SKM-1 (cell line): ENCODE measurements at regions not wholly inside any gene's neighbourhood (a gene's known extent, or its start where the extent isn't known, plus 50 kb on each side); places are given as distances from the start of the nearest gene placed in this dataset.

Source experiments
- DNase-seq: peaks from one replicate; lab custom pipeline; 2025; ENCODE audit not compliant: unreplicated experiment; lab: John Stamatoyannopoulos, UW

DNA sequence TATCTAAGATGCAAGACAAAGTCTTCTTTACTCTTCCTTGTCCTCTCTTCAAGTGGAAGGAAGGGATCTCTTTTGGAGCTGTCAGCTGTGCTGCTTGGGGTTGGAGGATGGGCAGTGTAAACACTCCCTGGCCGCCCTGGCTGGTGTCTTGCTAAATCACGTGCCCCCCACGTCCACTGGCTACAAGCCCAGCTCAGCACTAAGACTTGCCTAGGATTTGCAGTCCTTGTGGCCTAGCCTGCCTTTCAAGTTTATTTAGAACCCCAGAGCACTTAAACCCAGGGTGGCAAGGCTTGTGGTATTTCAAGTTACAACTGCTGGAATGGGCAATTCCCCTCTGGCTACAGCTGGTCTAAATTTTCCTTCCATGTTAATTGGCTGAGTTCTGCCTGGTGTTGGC, 272.4 kb upstream of the MYO3A start:
- no peak for DNase-seq

DNA sequence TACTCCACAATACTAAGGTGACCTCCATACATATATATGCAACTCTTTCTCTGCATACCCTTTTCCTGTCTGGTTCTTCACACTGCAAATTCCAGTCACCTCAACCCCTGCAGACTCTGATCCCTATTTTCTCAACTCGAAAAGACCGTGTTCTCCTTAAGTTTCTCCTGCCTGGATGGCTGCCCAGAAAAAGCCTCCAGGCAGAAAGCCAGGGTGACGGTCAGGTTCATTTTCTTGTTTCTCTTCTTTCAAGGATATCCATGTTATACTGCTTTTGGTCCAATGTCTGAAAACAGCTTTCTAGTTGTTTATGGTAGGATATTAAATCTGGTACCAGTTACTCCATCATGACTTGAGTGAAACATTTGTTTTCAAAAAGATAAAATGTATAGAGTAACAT, 267.8 kb upstream of the MYO3A start:
- no peak for DNase-seq

DNA sequence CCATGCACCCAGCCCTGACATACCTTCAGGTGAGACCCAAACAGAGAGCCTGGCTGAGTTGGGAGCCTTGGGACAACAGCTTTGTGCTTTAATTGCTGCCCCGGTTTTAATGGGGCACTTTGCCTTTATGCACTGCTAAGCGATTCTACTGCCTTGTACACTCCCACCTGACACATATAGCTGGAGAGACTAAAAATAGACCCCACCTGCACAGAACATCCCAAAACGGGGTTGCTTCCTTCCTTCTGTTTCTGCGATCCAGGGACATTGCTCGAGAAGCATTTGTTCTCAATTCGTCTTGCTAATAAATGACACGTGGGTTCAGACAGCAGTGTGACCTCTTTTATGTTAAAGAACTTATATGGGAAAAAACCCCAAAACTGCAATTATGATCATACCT, 258.8 kb upstream of the MYO3A start:
- no peak for DNase-seq

DNA sequence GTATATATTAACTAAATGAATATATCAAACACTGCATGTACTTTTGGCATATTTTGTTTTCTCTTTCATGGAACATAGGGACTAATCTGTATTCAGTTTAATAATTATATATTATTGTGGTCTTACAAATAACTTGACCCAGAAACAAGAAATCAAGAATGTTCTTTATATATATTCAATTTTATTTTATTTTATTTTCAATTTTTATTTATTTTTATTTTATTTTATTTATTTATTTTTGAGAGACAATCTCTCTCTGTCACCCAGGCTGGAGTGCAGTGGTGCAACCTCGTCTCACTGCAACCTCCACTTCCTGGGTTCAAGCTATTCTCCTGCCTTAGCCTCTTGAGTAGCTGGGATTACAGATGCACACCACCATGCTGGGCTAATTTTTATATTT, 258.4 kb upstream of the MYO3A start:
- no peak for DNase-seq

DNA sequence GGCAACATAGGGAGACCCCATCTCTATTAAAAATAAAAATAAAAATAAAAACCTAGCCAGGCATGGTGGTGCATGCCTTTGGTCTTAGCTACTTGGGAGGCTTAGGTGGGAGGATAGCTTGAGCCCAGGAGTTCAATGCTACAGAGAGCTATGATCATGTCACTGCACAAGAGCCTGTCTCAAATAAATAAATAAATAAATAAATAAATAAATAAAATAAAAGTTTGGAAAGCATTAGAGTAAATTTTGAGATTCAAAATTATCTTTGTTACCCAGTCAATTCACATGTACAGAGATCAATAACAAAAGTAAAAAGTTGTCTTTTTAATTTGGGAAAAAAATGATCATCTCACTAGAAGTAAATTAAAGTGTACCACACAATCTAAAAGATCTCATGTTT, 255.8 kb upstream of the MYO3A start:
- no peak for DNase-seq

DNA sequence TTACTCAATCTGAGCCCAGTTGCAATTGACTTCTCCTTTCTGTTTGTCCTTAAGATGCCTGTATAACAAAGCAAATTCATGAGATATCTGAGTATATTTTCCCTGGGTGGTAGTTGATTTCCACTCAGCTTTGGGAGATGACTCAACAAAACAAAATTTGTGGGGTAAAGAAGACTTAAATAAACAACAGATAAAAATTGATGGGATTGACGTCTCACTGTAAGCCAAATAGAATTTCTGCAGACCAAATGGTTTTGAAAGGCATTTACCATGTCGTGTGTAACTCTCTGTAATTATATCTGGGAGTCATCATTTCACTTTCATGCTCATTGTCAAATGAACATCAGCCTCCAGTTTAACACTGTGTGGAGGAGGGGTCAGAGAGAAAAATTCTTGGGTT, 255.4 kb upstream of the MYO3A start:
- no peak for DNase-seq

DNA sequence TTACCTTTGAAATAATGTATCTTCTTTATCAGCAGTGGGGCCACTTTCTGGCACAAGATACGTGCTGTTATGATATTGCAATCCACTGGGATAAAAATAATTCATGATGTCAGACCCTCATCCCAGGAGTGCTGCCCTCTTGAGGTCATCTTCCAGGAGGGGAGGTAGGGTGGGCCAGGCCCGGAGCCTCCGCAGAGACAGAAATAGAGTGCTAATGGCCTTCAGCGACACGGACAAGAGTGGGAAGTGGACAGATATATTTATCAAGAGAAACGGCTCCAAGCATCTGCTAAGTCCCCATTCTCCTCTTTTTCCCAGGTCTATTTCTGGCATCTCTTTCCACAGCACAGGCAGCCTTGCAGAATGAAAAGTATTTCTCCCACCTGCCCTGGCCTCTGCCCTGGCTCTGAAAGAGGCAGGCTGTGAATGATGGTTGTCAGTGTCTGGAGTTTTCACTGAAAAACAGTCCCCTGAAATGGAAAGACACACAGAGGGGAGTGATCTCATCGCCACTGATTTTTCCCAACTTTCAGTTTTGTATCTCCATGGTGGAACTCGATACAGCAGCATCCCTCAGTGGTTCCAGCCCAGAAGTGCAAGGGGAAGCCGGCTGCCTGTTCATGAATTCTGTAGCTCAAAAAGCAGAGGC, 251.7 kb upstream of the MYO3A start:
- no peak for DNase-seq

DNA sequence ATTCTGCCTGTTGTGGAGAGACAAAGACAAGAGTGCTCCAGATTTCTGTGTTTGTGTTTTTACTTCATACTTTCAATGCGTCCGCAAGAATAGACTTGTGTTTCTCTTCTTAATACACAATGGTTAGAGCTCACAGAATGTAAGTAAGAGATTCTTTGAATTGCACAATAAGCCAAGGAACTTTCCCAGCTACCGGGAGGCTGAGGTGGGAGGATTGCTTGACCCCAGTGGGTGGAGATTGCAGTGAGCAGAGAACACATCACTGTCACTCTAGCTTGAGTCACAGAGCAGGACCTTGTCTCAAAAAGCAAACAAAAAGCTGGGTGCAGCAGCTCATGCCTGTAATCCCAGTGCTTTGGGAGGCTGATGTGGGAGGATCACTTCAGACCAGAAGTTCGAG, 250.7 kb upstream of the MYO3A start:
- DNase-seq: no peak

DNA sequence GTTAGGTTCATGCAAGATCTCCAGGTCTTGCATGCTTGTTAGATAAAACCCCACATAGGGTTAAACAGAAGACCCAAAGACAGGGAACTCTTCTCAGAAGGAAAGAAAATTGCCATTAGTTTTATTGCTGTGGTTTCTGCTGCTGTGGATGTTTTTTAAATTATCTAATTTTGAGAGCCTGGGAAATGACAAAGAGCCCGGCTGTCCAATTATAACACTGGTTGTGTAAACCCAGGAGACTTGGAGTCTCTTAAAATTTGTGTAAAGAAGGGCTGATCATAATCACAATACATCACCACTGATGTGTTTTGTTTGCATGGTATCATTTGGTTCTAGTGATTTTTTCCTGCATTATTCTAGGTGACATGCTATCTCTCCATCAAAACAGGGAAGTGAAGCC, 246.5 kb upstream of the MYO3A start:
- no peak for DNase-seq

DNA sequence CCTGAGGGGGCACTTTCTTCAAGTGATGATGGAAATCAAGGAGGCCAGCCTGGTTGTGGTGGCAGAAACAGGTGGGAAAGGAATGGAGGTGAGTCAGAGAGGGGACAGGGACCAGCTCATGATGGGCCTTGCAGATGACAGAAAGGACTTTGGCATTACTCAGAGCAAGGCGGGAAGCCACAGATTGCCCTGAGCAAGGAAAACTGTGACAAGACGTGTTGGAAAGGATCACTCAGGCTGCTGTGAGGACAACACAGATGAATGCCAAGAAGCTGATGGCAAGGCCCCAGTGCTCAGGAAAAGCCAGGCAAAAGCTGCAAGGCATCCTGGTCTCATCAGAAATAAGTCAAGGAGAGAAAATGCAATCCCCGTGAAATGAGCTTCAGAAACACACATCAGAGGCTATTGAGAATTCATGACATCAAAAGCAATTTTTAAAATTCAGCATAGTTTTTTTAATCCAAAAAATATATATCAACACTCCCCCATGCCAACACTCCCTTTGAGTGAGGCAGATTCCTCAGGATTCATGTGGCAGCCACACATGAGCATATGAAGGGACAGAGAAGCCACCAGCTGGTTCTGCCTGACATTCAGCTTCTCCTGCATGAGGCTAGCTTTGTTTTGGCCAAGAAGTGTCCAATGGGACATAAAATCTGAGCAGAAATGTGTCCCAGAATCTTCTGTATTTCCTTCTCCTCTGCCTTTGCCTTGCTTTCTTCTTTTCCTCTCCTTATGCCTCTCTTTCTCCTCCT, 244.5 kb upstream of the MYO3A start:
- DNase-seq: no peak

DNA sequence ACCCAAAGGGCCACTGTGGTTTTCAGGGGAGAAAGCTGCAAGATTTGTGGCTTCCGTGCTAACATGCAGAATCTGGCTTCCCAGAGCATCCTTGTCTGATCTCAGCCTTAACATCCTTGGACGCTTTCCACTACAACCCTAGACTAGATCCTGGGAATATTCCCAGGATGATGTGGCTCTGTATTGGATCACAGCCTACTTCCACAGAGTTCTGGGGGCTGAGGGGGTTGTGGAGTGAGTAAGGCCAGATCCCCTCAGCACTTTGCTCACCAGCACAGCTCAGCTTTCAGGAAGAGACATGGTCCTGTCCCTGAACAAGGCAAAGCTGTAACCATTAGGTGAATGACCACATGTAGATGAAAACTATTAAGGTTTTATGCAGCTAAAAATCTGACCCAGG, 241.3 kb upstream of the MYO3A start:
- no peak for DNase-seq

DNA sequence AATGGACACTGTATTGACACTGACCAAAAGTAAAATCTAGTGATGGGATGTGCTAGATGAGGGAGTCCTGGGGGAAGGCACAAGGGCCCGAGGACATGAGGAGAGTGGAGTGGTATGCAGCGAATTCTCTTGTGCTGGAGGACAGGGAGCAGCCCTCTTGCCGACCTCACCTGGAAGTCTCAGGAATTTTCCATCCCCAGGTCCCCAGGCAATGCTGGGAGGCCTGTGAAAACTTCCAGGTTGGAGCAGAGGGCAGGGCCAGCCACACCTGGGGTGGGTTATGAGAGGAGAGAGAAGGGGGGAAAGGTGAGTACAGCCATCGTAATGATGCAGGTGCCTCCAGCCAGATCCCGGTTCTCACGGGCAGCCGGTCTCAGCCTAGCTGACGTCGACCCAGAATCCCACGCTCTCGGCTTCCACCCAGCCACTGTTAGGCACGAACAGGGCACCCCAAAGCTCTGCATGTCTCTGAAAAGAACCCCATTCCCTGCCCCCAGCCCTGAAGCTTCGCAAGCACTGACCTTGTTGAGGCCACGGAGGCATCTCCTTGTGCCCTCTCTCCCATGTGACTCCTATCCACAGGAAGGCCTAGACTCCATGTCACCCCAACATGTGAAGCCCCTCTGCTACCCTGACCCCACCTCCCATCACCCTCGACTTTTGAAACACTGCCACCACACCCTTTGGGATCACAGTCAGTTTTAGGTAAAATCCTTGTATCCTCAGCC, 239.7 kb upstream of the MYO3A start:
- no peak for DNase-seq

DNA sequence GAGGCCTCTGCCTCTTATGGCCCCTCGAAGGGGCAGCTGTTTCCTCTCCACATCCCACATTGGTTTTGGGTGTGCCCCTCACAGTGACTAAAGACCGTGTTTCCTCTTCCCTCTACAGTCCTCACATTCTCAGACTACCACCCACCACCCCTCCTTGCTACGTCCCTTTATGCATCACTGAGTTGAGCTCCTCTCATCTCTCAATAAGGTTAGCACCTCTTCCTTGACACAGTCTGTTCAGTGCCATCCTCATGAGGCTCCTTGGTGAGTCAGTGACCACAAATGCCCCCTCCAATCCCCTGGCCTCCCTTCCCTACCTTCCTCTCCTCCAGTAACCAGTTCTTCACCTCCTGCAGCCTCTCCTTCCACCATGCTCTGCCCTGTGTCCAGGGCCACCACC, 239.1 kb upstream of the MYO3A start:
- DNase-seq: no peak

DNA sequence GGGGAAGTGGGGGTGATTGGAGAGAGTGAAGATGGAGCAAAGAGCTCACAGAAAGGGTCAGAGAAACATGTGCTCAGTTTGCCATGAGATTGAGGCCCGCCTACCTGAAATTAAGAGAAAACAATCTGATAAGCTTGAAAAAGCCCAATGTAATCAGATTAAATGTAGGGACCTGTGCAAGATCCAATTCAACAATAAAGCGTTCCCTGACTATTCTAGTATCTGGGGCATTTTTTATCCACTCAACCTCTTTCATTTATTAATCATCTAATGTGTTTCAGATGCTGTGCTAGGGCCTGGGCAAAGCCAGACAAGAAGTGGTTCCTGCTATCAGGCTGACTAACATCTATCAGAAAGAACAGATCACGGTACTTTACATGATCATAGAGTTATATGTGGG, 238.4 kb upstream of the MYO3A start:
- no peak for DNase-seq

DNA sequence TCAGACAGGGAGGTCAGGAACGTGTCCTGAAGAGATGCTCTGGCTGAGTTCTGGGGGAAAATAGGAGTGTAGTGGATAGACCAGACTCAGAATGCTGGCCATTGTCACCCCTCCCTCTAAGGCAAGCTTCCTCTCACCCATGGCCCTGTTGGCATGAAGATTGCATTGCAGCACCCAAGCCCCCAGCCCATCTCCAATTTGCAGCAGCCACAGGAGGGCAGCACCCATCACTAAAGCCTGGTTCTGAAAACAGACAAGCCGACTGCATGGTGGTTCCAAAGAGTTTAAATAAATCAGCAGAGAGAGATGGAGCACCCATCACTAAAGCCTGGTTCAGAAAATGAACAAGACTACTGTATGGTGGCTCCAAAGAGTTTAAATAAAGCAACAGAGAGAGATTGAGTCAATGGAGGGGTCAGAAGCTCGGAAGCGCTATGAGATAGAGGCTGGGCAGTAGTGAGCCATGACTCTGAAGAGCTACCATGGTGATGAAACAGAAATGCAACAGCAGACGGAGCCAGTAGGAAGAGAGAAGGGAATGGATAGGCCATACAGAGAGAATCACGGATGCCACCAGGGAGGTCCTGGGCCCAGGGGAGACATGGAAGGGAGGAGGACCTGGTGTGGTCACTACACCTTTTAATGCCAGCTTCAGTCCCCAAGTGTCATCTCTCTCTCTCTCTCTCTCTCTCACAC, 237.9 kb upstream of the MYO3A start:
- no peak for DNase-seq

DNA sequence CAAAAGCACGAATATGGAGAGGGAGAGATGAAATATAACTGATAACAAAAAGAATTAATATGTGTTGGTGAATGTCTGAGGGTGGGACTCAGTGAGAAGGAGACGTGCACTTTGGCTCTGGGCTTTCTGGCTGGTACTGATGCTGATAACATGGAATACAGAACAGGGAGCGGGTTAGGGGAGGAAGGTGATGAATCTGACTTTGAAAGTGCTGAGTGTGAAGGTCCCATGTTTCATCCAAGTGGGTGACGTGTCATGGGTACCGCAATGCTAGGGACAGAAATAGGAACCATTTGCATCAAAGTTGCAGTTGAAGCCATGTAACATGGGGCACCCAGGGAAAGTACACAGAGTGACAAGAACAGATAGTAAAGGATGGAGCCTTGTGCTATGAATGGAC, 236.6 kb upstream of the MYO3A start:
- no peak for DNase-seq

DNA sequence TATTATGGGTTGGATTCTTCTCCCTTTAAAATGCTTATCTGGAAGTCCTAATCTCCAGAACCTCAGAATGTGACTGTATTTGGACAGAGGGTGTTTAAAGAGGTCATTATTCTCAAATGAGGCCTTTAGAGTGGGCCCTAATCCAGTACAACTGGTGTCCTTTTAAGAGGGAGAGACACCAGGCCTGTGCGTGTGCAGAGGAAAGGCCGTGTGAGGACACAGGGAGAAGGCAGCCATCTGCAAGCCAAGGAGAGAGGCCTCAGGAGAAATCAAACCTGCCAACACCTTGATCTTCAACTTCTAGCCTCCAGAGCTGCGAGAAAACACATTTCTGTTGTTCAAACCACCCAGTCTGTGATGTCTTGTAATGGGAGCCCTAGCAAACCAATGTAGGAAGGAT, 235.4 kb upstream of the MYO3A start:
- DNase-seq: no peak

DNA sequence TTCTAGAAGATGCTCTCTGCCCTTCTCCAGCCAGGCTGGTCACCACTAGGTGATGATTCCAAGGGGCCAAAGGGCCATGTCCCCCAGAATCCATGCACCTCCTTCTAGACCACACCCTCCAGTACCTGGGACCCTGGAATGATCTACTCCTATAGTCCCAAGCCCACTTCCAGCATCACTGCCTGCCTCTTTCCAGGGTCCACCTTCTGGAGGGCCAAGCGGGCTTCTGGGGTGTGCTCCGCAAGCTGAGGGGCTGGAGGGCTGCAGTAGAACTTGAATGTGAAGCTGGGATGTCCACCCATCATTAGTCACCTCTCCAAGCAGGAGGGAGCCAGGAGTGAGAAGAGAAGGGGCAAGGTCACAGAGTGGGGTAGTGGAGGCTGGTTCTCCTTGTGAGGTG, 234.4 kb upstream of the MYO3A start:
- DNase-seq: no peak

DNA sequence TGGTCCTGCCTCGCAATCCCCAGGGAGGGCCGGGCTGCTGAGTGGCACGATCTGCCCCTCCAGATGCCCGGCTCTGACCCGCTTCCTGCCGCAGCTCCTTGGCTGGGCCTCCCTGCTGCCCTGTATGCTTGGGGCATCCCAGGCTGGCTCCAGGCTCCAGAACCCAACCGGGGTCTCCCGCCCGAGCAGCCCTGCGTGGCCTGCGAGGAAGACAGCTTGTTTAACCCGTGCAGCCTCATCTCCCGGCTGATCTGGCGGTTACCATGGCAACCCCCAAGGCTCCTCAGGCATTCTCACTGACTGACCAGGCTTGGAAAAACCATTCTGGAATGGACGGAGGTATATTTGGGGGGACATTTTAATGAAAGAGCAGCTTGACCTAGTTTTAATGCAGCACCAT, 232.4 kb upstream of the MYO3A start:
- no peak for DNase-seq

DNA sequence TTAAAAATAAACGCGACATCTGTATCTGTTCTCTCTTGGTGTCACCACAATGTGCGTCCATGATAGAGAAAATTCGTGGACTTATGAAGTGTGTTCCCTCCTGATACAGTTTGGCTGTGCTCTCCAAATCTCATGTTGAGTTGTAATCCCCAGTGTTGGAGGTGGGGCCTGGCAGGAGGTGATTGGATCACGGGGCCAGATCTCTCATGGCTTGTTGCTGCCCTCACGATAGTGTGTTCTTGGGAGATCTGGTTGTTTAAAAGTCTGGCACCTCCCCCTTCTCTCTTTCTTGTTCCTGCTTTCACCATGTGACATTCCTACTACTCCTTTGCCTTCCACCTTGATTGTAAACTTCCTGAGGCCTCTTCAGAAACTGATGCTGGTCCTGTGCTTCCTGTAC, 229.4 kb upstream of the MYO3A start:
- DNase-seq: no peak

DNA sequence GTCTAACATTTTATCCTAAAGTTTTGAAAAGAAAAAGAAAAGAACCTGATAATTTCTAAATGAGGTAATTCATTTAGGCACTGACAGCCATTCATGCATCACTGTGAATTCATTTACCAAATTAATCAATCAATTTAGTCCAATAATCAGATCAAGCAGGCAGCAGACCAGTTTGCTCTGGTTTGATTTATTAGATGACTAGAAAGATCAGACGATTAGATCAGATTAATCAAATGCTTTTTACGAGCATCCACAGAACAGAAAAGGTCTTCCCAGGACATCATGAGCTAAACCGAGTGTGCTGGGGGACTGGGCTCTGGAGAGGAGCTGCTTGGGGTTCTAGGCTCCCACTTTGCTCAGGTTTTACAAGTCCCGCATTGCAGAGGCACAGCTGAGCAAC, 226.5 kb upstream of the MYO3A start:
- DNase-seq: no peak
